GM19452 (cell line): ENCODE measurements at regions not wholly inside any gene's neighbourhood (a gene's known extent, or its start where the extent isn't known, plus 50 kb on each side); places are given as distances from the start of the nearest gene placed in this dataset.

Source experiments
- ATAC-seq: cut with Tn5 transposase; IDR thresholded peaks from one replicate; pipeline ENCODE4 v1.9.1; 2021; ENCODE audit not compliant: unreplicated experiment

DNA sequence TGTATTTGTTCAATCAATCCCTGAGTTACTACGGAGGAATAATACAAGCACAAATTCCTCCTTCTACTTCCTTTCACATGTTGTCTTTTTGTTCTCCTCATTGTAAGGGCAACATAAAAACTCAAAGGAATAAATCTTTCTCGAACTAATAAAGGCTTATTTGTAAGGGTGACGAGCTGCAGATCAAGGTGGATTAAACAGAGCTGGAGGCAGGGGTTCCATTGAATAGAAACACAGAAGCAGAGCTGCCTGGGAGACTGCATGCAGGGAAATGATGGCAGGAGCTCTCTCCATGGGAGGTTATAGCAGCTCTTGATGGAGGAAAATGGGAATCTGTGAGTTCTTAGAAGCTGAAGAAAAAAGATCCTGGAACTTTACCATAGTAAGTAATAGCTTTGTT, 160.2 kb downstream of the CYYR1 start:
- ATAC-seq = no peak

DNA sequence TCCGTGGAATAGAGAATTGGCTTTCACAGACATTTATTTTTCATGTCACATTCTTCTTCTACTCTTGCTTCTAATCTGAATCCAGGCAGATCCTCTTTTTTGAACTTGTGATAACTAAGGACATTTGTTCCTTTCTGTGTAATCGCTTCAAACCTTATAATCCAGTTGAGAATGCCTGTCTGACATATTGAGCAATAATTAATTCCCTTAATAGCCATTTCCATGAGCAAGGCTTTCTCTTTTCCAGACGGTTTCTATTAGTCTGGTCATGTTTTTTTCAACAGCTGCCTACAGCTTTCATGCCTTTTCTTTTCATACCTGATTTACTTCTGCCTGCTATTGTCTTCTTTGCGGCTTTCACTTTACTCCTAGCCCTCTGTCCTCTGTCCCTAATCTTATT, 163.4 kb downstream of the CYYR1 start:
- ATAC-seq = no peak

DNA sequence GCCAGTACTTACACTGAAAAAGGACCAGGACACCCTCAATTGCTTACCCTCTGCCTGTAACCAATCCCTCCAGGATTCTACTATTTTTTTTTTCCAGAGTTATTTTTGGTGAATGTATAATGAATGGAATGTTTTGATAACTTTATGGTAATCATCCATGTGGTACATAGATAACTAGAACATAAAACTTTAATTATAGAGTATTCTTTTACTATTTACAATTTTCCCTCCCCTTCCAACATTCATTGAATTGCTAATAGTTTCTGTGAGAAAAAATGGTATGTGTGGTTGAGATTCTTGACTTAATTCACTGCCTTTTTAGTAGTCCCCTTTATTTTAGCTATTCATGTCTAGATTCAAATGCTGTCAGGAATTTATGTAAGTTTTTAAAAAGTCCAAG, 164.6 kb downstream of the CYYR1 start:
- ATAC-seq = no peak

DNA sequence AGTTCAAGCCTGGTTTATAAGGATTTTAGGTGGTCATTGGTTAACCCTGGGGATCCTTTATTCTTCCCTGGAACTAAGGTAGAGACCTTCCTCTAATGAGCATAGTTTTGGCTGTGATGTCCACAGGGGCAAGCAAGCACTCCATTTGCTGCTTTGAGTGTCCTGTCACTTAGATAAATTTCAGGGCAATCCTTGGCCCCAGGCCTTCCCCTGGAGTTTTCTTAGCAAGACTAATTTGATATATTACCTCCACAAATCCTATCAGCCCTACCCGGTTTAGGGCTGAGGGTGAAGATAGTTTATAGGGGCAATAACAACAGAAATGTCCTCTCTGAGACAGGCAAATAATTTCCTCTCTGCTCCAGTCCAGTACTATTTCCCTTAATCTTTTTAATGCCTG, 166.6 kb downstream of the CYYR1 start:
- ATAC-seq = no peak

DNA sequence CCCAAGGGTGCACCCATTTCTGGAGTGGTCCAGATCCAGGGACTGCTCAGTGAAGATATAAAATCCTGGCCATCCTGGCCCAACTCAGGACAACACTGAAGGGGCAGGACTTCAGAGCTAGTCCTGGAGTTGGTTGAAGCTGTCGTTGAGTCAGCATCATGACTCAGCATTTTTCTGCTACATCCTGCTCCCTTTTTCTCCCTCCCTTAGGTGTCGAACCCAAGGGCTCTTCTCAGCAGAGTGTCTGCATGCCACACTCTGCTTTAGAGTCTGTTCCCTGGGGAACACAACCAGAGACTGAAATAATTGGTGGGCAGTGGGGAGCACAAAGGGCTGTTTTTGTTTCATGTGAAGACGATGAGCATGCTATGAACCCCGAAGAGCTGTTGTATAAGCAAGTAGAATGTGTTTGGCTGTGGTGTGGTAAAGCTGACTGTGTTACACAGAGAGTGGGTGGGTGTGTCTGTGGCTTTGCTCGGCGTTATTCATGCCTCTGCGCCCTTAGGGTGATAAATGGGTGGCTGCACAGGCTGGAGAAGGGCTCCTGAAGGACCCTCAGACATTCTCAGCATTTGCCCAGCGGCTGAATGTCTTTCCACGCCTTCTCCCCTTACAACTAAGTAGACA, 167.2 kb downstream of the CYYR1 start:
- ATAC-seq = no peak

DNA sequence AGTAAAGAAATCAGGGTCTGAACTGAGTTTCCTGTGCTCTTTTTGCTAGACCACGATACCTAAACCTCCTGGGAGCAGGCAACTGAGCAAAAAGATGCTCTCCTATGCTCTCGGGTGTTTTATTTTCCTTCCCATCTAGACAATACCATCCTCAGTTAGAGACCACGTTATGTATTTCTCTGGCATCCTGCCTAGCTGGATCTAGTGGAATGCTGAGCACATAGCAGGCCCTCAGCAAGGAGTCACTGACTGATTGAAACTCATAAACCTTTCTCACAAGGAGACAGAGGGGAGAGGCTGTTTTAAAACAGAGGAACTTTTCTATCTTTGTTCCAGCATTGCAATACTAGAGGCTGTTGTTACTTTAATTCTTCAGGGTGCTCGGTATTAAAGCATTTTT, 168.0 kb downstream of the CYYR1 start:
- ATAC-seq = no peak

DNA sequence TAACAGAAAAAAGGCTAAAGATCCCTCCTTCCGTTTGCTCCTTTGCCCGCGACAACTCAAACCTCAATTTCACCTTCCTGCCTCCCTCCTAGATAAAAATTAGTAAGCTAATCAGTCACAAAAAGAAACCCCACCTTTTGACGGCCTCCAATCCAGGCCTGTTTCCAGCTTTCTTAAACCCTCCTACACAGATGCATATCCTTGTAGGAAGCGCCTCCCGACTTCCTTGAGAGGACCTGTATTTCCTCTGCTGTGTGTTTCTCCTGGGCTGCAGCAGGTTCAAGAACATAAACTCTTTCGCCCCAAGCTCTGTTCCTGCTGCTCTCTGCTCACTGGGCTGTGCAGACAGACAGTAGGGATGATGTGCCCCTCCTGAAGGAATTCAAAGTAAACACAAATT, 168.8 kb downstream of the CYYR1 start:
- no peak for ATAC-seq

DNA sequence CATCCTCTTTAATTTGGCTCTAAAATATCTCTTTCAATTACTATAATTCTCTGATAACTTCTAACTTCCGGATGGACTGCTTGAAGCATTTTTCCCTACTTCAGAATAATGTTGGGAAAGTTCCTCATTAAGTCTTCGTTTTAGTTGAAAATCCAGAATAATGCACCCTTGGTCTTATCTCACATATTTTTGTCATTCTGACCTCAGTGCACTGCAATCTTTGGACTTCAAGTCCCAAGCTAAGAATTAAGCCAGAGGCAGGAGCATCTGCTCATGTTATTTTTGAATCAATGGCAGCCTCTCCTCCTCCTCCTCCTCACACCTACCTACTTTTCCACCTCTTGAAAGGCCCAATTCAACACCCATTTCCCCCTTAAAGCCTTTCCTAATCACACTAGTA, 169.8 kb downstream of the CYYR1 start:
- ATAC-seq = no peak

DNA sequence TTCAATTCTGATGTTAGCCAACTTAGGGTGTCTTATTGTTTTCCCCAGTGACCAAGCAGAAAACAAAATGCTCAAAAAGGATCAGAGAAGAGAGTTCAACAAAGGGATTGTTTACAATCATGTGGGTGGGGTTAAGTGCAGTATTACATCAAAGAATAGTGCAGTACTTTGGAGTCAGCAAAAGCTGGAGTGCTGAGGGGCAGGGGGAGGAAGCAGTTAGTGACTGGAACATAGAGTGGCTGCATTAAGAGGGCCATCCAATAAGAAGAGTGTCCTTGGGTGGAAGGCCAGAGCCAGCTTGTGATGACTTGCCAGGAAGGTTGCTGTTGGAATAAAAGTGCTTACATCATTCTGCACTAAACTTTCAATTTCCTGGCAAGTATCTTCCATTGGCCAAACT, 175.5 kb downstream of the CYYR1 start:
- no peak for ATAC-seq

DNA sequence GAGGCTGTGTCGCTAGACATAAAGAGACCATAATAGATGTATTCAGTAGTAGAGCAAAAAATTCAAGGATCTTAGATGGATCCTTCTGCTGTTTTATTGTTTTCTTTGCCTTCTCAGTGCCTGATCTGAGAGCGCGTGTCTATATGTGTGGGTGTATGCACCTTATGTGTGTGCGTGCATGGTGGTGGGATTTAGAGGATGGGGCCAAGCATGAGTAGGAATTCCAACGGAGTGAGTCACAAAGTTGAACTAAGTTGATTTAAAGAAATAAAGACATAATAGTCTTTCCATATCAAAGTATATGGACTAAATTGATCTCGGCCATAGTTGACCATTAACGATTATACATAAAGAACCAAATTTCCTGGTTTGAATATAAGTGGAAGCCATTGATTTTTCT, 178.7 kb downstream of the CYYR1 start:
- ATAC-seq = no peak

DNA sequence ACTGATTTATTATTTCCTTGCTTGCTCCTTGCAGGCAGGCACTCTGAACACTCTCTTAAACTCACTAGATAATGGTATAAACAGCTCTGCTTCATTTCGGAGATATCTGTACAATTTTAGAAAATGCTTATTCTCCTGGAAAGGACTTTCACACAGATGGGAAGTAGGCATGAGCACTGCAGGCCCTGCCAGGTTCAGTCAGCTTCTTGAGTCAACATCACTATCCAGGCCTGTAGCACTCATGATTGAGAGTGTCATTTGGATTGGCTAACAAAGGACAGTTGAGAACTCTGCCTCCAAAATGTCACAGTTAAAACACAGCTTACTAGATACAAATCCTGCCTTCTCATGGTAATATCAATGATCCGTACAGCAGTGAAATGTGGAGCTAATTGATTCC, 181.9 kb downstream of the CYYR1 start:
- ATAC-seq = no peak

DNA sequence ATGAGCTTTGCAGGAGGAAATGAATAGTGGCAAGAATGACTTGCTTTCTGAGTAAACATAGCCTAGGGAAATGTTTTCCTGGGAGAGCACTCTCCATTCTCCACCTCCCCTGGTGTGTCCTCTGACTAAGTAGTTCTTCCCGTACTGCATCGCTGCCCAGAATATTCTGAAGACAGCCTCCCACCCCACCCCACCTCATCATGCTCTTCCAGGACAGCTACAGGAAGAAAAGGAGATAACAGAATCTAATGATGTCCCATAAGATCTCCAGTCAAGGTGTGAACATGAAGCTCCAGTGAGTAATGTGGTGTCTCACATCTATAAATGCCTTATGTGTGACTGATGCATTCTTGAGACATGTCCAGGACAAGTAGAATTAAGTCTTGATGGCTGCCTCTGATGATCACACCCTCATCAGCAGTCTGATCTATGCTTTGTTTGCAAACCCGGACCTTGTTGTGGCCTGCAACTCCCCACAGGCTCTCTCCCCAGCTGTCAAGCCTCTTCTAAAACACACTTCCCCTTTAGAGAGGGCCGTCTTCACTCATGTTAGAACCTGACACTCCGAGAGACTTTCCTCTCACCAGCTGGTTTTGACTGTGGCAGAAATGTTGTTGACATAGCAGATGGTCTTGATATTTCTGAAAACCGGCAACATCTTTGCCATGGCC, 183.0 kb downstream of the CYYR1 start:
- peak; percentile 75 for ATAC-seq

DNA sequence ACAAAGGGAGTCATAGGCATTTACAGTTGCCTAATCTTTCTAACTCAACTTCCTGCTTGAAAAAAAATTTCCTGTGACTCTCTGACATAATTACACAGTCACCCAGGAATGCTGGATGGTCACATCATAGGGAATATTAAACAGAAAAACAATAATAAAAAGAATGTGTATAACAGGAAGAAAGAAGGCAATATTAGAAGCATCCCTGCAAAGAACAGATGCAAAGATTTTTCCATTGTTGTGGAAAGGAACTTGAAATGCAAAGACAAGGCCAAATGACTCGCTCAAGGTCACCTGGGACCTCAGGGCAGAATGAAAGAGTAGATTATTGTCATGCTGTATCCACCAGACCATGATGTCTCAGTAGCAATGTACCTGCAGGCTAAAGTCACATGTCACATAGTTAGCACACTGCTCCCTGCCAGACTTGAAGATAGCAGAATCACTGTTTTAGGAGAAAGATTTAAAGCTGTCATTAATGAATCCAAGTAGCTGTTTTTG, 184.3 kb downstream of the CYYR1 start:
- no peak for ATAC-seq

DNA sequence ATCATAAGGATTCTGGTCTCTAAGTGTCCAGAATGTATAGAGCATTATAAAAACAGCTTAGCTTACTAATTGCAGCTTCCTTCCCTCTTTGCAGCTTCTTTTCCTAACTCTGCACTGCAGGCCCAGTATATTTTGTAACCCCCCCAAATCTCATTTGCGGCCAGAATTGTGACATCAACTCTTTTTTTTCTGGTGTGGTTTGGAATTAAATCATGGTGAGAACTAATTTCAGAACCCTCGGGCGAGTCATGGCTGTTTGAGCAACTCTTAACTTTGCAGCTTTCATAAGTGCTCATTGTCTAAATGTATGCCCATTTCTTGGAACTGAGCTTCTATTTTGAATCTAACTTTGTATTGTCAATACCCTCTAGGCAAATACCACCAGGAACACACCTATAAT, 187.4 kb downstream of the CYYR1 start:
- ATAC-seq = no peak

DNA sequence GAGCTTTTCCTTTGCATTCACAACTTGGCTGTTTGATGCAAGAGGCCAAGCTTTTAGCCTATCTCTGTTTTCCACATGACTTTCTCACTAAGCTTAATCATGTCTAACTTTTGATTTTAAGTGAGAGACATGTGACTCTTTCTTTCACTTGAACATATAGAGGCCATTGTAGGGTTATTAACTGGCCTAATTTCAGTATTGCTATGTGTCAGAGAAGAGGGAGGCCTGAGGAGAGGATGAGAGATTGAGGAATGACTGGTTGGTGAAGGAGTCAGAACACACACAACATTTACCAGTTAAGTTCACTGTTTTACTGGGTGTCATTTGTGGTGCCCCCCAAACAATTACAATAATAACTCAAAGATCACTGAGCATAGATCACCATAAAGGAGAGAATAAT, 193.5 kb downstream of the CYYR1 start:
- no peak for ATAC-seq

DNA sequence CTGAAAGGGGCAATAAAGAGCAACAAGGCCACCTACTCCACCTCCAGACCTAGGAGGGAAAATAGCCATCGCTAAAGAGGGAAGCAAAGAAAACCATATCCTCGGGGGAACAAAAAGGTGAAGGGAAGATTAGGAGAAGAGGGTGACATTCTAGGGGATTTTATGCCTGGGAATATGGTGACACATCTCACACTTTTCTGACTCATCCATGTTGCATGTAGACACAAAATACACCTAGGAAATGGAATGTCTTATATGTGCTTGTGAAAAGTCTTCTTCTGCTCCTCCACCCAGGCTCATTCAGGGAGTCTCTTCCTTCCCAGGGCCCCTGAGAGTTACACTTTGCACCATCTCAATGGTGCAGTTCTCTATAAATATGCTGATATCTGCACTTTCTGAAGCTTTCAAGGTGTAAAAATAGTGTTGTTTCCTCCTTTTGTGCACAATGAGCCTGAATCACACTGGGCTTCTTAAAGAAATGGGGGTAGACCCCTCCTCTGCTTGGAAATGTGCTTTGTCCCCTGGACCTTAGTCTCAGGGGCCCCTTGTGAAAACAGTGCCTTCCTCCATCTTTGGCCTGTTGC, 195.9 kb downstream of the CYYR1 start:
- ATAC-seq = no peak

DNA sequence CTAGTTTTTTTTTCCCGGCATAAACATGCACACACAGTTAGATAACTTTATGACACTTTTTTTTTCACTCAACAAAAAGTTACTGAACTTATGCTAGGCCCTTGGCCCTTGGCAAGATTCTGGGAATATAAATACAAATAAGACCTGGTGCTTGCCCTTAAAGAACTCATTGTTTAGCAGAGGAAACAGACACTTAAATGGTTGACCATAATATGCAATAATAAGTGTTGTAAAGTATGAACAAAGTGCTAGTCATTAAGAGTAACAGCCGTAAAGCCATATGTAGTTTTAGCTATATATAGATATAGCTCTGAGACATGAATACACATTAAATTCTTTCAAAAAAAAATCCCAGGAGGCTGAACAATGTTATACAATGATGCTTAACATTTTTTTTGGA, 198.3 kb downstream of the CYYR1 start:
- no peak for ATAC-seq

DNA sequence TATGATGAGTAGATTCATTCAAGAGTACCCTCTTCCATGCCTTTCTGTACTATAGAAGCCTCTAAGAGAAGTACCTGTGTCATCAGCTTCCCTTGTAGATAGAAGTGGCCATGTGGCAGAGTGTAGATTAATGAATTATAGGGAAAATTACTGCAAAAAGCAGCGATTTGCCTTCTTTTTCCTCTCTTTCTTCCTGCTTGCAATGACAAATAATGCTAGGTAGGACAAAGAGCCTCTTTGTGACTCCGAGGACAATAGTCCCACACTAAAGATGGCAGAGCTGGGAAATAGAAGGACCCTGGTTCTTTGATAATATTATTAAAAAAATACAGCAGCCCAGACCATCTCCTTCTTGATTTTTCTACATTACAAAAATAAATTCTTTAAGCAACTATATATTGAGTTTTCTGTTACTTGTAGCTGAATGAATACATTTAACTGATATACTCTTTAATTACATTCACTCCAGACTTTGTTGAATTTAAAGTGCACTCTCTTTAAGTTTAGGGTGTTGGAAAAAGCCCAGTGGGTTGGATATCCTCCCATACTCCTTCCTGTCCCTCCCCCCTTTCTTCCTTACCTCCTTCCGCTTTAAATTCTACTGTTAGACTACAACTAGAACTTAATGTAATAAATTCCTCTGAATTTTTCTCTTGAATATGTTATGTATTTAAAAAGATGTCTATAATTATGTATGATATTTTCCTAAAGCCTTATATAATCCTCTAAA, 198.2 kb upstream of the APP start:
- no peak for ATAC-seq

DNA sequence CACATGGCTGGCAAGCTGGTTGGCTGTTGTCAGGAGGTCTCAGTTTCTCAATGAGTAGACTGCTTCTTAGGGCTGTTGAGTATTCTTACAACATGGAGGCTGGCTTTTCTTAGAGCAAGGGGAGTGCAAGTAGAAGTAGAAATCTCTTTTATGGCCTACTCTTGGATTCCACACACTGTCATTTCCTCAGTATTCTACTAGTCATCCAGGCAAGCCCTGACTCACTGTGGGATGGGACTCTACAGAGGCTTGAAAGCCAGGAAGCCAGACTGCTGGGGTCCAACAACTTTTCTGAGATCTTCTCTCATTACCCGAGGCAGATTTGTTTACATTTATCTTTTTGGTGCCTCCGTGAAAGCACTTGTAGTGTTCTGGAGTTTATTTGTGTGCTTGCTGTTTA, 196.2 kb upstream of the APP start:
- no peak for ATAC-seq

DNA sequence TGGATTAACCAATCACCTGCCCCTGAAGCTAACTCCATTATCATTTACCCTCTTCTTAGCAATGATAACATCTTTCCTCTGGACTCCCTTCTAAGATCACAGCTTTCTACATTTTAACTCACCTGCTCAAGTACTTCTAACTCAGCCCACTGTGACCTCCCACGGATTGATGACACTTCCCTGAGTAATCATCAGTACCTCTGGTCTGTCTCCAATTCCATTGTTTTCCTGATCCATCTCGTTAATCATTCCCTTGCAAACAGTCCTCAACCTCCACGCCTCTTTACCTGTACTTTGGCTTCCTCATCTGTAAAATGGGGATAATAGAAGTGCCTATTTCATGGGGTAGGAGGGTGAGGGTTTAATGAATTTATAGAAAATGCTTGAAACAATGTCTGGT, 195.3 kb upstream of the APP start:
- ATAC-seq = no peak

DNA sequence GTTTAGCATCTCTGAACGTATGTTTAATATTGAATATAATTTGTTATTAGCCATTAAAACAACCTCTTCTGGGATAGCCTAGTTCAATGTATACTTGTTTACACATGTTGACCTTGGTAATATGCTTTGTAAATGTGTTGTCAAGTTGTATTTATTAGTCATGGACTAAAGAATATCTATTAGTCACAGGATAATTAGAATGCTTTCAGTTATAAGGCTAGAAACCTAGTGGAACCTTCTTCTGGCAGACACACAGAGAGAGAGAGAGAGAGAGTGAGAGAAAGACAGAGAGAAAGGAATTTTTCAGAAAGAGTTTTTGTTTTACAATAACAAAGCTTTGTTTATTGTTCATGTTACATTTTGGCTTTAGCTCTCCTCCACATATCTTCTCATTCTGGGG, 181.1 kb upstream of the APP start:
- no peak for ATAC-seq

DNA sequence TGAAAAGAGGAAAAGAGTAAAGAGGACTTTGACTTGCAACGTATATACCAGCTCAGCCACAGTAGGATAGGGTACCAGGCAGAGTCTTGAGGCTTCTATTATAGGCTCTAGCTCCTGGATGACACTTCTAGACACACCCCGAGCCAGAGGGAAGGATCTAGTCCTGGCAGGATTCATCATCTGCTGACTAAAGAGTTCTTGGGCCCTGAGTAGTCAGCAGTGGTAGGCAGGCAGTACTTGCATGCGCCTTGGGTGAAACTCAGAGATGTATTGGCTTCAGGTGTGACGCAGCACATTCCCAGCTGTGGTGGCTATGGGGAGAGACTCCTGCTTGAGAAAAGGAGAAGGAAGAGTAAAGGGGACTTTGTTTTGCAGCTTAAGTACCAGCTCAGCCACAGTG, 162.3 kb upstream of the APP start:
- no peak for ATAC-seq
